ENCODE measurements at regions not wholly inside any gene's neighbourhood (a gene's known extent, or its start where the extent isn't known, plus 50 kb on each side); places are given as distances from the start of the nearest gene placed in this dataset.

GRCh38 chr2:187871506-187871905 is 317.3 kb upstream of the TFPI start:
- TF ChIP-seq YY1 (IDR thresholded peaks at IDR 0.05; ENCODE audit: insufficient read depth, insufficient read length) (no peak), ZNF274 (IDR thresholded peaks at IDR 0.05; ENCODE audit: low read depth, low read length) (no peak), SUZ12 (IDR thresholded peaks at IDR 0.05; ENCODE audit: extremely low read depth, insufficient read depth, insufficient read length) (no peak)
